Neutrophil (primary cell): ENCODE measurements at regions not wholly inside any gene's neighbourhood (a gene's known extent, or its start where the extent isn't known, plus 50 kb on each side); places are given as distances from the start of the nearest gene placed in this dataset.

Experiments
- H3K27ac ChIP-seq: fragments of 200-600 bp; sonication (generic); 2 replicates; pipeline ENCODE4 v1.5.1; 2016; ENCODE audit warnings: mild to moderate bottlenecking, moderate library complexity
- H3K27me3 ChIP-seq: fragments of 200-600 bp; sonication (generic); 2 replicates; pipeline ENCODE4 v1.6.0; 2016; ENCODE audit warnings: mild to moderate bottlenecking
- H3K36me3 ChIP-seq: fragments of 200-600 bp; sonication (generic); 2 replicates; pipeline ENCODE4 v1.5.1; 2017
- H3K4me1 ChIP-seq, 2 experiments: fragments of 200-600 bp in 1 of 2; sonication (generic) in 1 of 2; 1 replicate in 1 of 2; 2 replicates in 1 of 2; pipeline versions ENCODE4 v1.5.1 to v1.6.1; 2013 to 2016; ENCODE audit warnings: low read depth in 1 of 2, low read length in 1 of 2, mild to moderate bottlenecking in 1 of 2, moderate library complexity in 1 of 2; ENCODE audit not compliant: control insufficient read depth in 1 of 2, insufficient read depth in 1 of 2
- H3K4me3 ChIP-seq, 2 experiments: fragments of 200-600 bp in 1 of 2; sonication (generic) in 1 of 2; 1 replicate in 1 of 2; 2 replicates in 1 of 2; pipeline ENCODE4 v1.5.1; 2013 to 2016; ENCODE audit warnings: low read depth in 1 of 2, low read length in 1 of 2, mild to moderate bottlenecking in 1 of 2, moderate library complexity in 1 of 2
- H3K9me3 ChIP-seq: fragments of 200-600 bp; sonication (generic); 2 replicates; pipeline ENCODE4 v1.5.1; 2016
- CTCF ChIP-seq: fragments of 200-600 bp; sonication (generic); IDR thresholded peaks from 2 replicates; pipeline ENCODE4 v1.5.1; 2016; ENCODE audit warnings: antibody characterized with exemption

GRCh38 chr6:159107451-159108260 lies 61.5 kb upstream of the FNDC1 start:
- peaks cover 37 to 46% of the 10 kb centered on the region in 2 experiments for H3K4me1 ChIP-seq
- peak overlapping the region; percentile 73 for H3K27ac ChIP-seq
- H3K4me3 ChIP-seq: peak overlapping the region; percentile 38 to 41
- H3K36me3 ChIP-seq: no peaks in the 10 kb centered on the region
- TF ChIP-seq CTCF: no peak
- H3K27me3 ChIP-seq: no peaks in the 10 kb centered on the region
- no peaks in the 10 kb centered on the region for H3K9me3 ChIP-seq

GRCh38 chr6:159106627-159107241 lies 61.9 kb upstream of the TAGAP start:
- Histone ChIP-seq H3K36me3 (no peaks in the 10 kb centered on the region), H3K4me3 (peak overlapping the region; percentile 38 to 41), H3K27ac (peak overlapping the region; percentile 73), H3K27me3 (no peaks in the 10 kb centered on the region), H3K4me1 (peaks cover 41 to 46% of the 10 kb centered on the region in 2 experiments), H3K9me3 (no peaks in the 10 kb centered on the region)
- TF ChIP-seq CTCF: no peak

- H3K36me3 ChIP-seq: no peaks in the 10 kb centered on the region
- no peaks in the 10 kb centered on the region for H3K9me3 ChIP-seq
- peaks cover 41 to 46% of the 10 kb centered on the region in 2 experiments for H3K4me1 ChIP-seq
- H3K27ac ChIP-seq: peak overlapping the region; percentile 73
- TF ChIP-seq CTCF: no peak
- no peak overlapping the region for H3K4me3 ChIP-seq
- no peaks in the 10 kb centered on the region for H3K27me3 ChIP-seq
These were observed 60.9 kb upstream of the TAGAP start for GRCh38 chr6:159105716-159106115.

- no peak overlapping the region for H3K4me3 ChIP-seq
- TF ChIP-seq CTCF: no peak
- H3K27ac ChIP-seq: peak overlapping the region; percentile 67
- no peaks in the 10 kb centered on the region for H3K36me3 ChIP-seq
- peaks cover 46 to 47% of the 10 kb centered on the region in 2 experiments for H3K4me1 ChIP-seq
- H3K9me3 ChIP-seq: no peaks in the 10 kb centered on the region
- no peaks in the 10 kb centered on the region for H3K27me3 ChIP-seq
These were observed 60.1 kb upstream of the TAGAP start for GRCh38 chr6:159104931-159105330.

GRCh38 chr6:159104163-159104925 lies 59.6 kb upstream of the TAGAP start:
- Histone ChIP-seq H3K4me3 (peak overlapping the region in 1 of 2 experiments; percentile 42), H3K27me3 (no peaks in the 10 kb centered on the region), H3K4me1 (peaks cover 45 to 52% of the 10 kb centered on the region in 2 experiments), H3K36me3 (no peaks in the 10 kb centered on the region), H3K27ac (peak overlapping the region; percentile 67), H3K9me3 (no peaks in the 10 kb centered on the region)
- TF ChIP-seq CTCF: peak; percentile 99
